ENCODE measurements at regions not wholly inside any gene's neighbourhood (a gene's known extent, or its start where the extent isn't known, plus 50 kb on each side); places are given as distances from the start of the nearest gene placed in this dataset.

DNA sequence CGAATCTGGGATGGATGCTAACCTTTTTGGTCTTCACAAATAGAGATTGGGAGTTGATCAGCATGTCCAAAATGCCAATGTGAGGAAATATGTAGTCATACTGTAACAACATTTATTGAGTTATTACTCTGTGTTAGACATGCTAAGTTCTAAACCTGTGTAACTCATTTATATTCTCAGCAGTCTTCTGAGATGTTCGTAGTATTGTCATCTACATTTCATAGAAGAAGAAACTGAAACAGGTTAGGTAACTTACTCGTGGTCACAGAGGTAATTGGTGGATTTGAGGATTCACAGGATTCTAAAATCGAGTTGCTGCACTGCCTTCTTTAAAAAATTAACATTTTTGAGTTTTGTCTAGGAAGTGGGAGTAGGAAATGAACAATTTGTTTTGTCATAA is 162.1 kb downstream of the UBE2E3 start:
- peak in 1 of 3 donors; percentile 21 for ATAC-seq
- intact Hi-C loops (cut with micrococcal nuclease) = loop anchor here (5.0 kb wide), 2 partner anchors 35 to 165 kb away; no protein-coding TSS in a partner anchor
- Mint-ChIP-seq H3K27me3 (ENCODE audit: low read depth in 2 of 2) (no peaks in the 10 kb centered on the region), H3K27ac (peak overlapping the region; percentile 91 to 92), H3K4me1 (peaks cover 78% of the 10 kb centered on the region in 2 donors), H3K9me3 (no peaks in the 10 kb centered on the region), H3K4me3 (peak overlapping the region; percentile 85), H3K36me3 (no peaks in the 10 kb centered on the region)
- WGBS (ENCODE audit: insufficient coverage) = 38% methylated on average over 4 of the region's 4 CpGs
- Histone ChIP-seq H3K4me3 (ENCODE audit: low read length) (no peak overlapping the region), H3K27me3 (ENCODE audit: control insufficient read depth, insufficient read depth, low read length) (no peaks in the 10 kb centered on the region), H3K27ac (ENCODE audit: low read length) (peak overlapping the region; percentile 39), H3K4me1 (ENCODE audit: control insufficient read depth, insufficient read depth, low read length) (peaks cover 31% of the 10 kb centered on the region), H3K9me3 (ENCODE audit: control insufficient read depth, insufficient read depth, low read length) (peaks cover 6% of the 10 kb centered on the region), H3K36me3 (ENCODE audit: control insufficient read depth, insufficient read depth, low read length) (no peaks in the 10 kb centered on the region)
- TF ChIP-seq CTCF (IDR thresholded peaks at IDR 0.05) = no peak
- peak in 1 of 2 donors; percentile 59 for DNase-seq

DNA sequence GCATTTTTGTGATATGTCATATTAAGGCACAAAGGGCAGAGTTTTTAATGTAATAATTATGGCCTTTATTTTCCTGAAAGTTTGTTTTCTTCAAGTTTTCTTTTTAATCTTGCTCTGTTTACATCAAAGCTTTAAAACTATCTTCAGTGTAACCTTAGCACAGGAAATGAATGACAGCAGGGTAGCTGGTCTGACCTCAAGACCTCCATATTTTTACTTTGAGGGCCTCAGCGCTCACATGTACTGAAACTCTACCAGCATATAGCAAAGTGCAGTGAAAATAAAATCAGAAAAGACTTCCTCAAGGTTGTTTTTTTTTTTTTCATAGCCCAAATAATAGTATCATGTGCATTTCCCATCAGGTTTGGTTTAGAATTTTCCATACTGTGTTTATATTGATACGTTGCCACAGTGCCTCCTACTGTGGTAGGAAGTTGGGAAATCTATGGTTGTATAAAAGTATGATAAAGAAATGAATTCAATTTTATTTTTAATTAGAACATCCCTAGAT is 163.4 kb downstream of the UBE2E3 start:
- no peaks in the 10 kb centered on the region for H3K27me3 ChIP-seq (ENCODE audit: control insufficient read depth, insufficient read depth, low read length)
- Mint-ChIP-seq H3K9me3 (no peaks in the 10 kb centered on the region), H3K27ac (peak overlapping the region; percentile 89 to 90), H3K27me3 (ENCODE audit: low read depth in 2 of 2) (no peaks in the 10 kb centered on the region), H3K36me3 (no peaks in the 10 kb centered on the region), H3K4me1 (peaks cover 74 to 80% of the 10 kb centered on the region in 2 donors), H3K4me3 (peak overlapping the region; percentile 65)
- DNase-seq (peak in 1 of 2 donors; percentile 72), ATAC-seq (peak; percentile 28 to 41 (median 39))
- H3K4me1 ChIP-seq (ENCODE audit: control insufficient read depth, insufficient read depth, low read length) = peaks cover 31% of the 10 kb centered on the region
- peak overlapping the region; percentile 53 for H3K27ac ChIP-seq (ENCODE audit: low read length)
- intact Hi-C loops (cut with micrococcal nuclease) = loop anchor here (5.0 kb wide), 2 partner anchors 37 to 163 kb away; no protein-coding TSS in a partner anchor
- H3K36me3 ChIP-seq (ENCODE audit: control insufficient read depth, insufficient read depth, low read length) = no peaks in the 10 kb centered on the region
- 15% methylated on average over 1 of the region's 2 CpGs for WGBS (ENCODE audit: insufficient coverage)
- no peak overlapping the region for H3K4me3 ChIP-seq (ENCODE audit: low read length)
- TF ChIP-seq CTCF (IDR thresholded peaks at IDR 0.05) = no peak
- peaks cover 6% of the 10 kb centered on the region for H3K9me3 ChIP-seq (ENCODE audit: control insufficient read depth, insufficient read depth, low read length)

- peak overlapping the region; percentile 78 for H3K27ac ChIP-seq (ENCODE audit: low read length)
- H3K4me1 Mint-ChIP-seq = peaks cover 66 to 68% of the 10 kb centered on the region in 2 donors
- H3K9me3 Mint-ChIP-seq = no peaks in the 10 kb centered on the region
- no peaks in the 10 kb centered on the region for H3K36me3 Mint-ChIP-seq
- no peak overlapping the region for H3K4me3 ChIP-seq (ENCODE audit: low read length)
- intact Hi-C loops (cut with micrococcal nuclease) = loop anchor here (1.0 kb wide), 2 partner anchors 18 to 22 kb away; no protein-coding TSS in a partner anchor
- WGBS (ENCODE audit: insufficient coverage) = 98% methylated on average over 22 of the region's 22 CpGs
- H3K9me3 ChIP-seq (ENCODE audit: control insufficient read depth, insufficient read depth, low read length) = peaks cover 6% of the 10 kb centered on the region
- TF ChIP-seq CTCF (IDR thresholded peaks at IDR 0.05) = no peak
- H3K36me3 ChIP-seq (ENCODE audit: control insufficient read depth, insufficient read depth, low read length) = no peaks in the 10 kb centered on the region
- peak overlapping the region; percentile 75 for H3K4me3 Mint-ChIP-seq
- DNase-seq = no peak
- H3K27me3 ChIP-seq (ENCODE audit: control insufficient read depth, insufficient read depth, low read length) = no peaks in the 10 kb centered on the region
- peaks cover 29% of the 10 kb centered on the region for H3K4me1 ChIP-seq (ENCODE audit: control insufficient read depth, insufficient read depth, low read length)
- H3K27ac Mint-ChIP-seq = peak overlapping the region; percentile 89 to 90
- H3K27me3 Mint-ChIP-seq (ENCODE audit: low read depth in 2 of 2) = no peaks in the 10 kb centered on the region
- no peak for ATAC-seq
Observed at GRCh38 chr2:181145645-181146044, 165.2 kb downstream of the UBE2E3 start.

- Mint-ChIP-seq H3K36me3 (no peaks in the 10 kb centered on the region), H3K4me1 (peaks cover 64 to 66% of the 10 kb centered on the region in 2 donors), H3K4me3 (peak overlapping the region; percentile 75), H3K9me3 (peaks cover 0 to under 1% of the 10 kb centered on the region in 2 donors), H3K27me3 (ENCODE audit: low read depth in 2 of 2) (no peaks in the 10 kb centered on the region), H3K27ac (peak overlapping the region; percentile 89 to 90)
- Histone ChIP-seq H3K27ac (ENCODE audit: low read length) (peak overlapping the region; percentile 78), H3K36me3 (ENCODE audit: control insufficient read depth, insufficient read depth, low read length) (no peaks in the 10 kb centered on the region), H3K4me3 (ENCODE audit: low read length) (no peak overlapping the region), H3K4me1 (ENCODE audit: control insufficient read depth, insufficient read depth, low read length) (peaks cover 29% of the 10 kb centered on the region), H3K27me3 (ENCODE audit: control insufficient read depth, insufficient read depth, low read length) (no peaks in the 10 kb centered on the region), H3K9me3 (ENCODE audit: control insufficient read depth, insufficient read depth, low read length) (peaks cover 6% of the 10 kb centered on the region)
- ATAC-seq = peak; percentile 75 to 90 (median 83)
- intact Hi-C loops (cut with micrococcal nuclease) = loop anchor here (1.0 kb wide), 2 partner anchors 17 to 23 kb away; no protein-coding TSS in a partner anchor
- TF ChIP-seq CTCF (IDR thresholded peaks at IDR 0.05) = no peak
- DNase-seq = peak in 1 of 2 donors; percentile 61
- WGBS (ENCODE audit: insufficient coverage) = 14% methylated on average over 2 of the region's 2 CpGs
Observed at GRCh38 chr2:181146171-181146570, 165.8 kb downstream of the UBE2E3 start.

Measured in natural killer cell (primary cell).